Activated CD4-positive, alpha-beta T cell treated with anti-CD3 and anti-CD28 coated beads, Interleukin-2, amount 50 U/mL, for 48 hours (primary cell): ENCODE measurements at regions not wholly inside any gene's neighbourhood (a gene's known extent, or its start where the extent isn't known, plus 50 kb on each side); places are given as distances from the start of the nearest gene placed in this dataset.

Source experiments
- DNase-seq, 2 experiments: peaks; one replicate each; pipeline ENCODE4 v3.0.0-alpha.2; 2020

- DNase-seq, result no peak
Measured at GRCh38 chr5:67306965-67307607, 110.5 kb upstream of the CD180 start.

DNA sequence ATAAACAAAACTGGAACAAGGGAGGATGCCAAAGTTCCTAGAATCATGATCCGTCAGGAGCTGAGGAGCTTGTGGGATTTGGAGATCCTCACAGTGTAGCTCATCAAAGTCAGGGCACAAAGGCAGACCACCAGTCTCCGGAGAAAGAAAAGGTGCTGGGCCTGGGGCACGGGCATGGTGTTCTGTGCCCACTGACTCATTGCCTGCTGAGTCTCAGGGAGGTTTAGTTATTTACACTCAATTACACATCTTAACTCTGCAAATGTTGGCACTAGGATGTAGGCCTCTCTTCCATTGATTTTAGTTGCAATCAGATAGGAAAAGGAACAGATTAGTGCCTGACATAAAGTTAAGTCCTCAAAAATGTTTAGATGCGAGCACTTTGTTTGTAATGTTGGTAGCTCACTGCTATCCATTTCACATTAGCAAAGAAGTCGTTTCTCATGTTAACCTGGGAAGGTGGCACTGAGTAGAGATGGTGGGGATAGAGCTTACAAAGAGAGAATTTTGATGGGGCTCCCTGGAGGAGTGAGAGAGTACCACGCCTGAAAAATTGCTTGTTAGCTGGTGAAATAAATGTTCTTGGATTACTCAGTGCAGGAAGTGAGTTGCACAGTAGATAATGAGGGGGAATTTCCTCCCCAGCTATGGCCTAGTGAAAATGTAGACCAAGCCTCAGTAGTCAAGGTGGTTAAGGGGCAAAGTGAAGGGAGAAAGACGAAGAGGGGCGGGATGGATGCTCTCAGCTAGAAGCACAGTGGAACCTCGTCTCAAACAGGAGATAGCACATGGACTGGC lies 109.5 kb upstream of the CD180 start:
- DNase-seq, result no peak

GRCh38 chr5:67305401-67305800 lies 108.8 kb upstream of the CD180 start:
- no peak for DNase-seq

DNA sequence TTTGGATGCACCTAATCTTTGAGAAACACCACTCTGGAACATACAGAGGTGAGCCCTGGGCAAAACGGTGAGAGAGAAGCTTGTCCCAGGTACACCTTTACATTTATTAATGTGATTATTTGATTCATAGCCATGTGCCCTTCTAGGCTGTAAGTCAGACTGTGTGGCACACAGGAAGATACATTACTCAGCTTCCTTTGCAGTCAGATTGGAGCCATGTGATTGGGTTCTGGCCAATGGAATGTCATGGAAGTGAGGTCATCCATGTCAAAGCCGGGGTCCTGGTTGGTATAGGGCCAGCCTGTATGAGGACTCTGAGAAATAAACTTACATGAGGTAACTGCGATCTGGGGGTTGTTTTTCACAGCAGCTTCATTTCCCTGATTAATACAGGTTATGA lies 106.8 kb upstream of the CD180 start:
- DNase-seq, result no peak

- no peak for DNase-seq
Measured at GRCh38 chr5:67301285-67301903, 104.8 kb upstream of the CD180 start.

DNA sequence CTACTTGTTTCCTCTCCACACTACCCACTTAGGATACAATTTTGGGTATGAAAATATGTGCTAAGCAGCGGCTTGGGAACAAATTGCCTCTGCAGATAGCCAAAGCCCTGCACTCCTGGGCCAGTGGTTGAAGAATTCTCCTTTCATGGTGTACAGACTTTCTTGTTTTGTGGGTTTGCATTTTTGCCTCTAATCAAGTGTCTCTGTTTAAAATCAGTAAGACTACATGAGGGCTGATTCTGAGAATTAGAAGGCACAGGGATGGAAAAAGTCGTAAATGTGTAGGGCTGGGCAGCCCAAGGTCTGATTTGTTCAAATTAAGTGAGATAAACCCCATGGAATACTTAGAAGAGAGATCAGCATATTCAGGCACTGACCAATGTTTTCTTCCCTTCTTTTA lies 103.7 kb upstream of the CD180 start:
- no peak for DNase-seq

- DNase-seq, result no peak
Measured at GRCh38 chr5:67299231-67299735, 102.7 kb upstream of the CD180 start.

- DNase-seq, result no peak
Measured at GRCh38 chr5:67297802-67298532, 101.4 kb upstream of the CD180 start.

DNA sequence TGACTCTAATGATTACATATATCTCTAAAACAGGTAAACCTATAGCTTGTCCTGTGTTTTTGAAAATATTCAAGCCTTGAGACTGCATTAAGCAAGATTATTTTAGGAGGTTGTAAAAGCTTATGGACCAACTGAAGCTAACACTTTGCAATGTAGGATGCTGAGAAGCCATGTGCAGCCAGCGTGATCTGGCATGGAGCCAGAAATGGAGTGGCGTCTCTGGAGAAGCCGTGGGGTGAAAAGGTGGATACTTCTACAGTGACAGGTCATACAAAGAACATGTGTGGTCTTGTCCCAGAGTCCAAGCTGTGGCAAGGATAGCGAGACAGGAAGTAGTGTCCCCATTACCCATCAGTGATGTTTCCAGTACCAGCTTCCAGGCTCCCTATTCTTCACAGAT lies 100.8 kb upstream of the CD180 start:
- no peak for DNase-seq

DNA sequence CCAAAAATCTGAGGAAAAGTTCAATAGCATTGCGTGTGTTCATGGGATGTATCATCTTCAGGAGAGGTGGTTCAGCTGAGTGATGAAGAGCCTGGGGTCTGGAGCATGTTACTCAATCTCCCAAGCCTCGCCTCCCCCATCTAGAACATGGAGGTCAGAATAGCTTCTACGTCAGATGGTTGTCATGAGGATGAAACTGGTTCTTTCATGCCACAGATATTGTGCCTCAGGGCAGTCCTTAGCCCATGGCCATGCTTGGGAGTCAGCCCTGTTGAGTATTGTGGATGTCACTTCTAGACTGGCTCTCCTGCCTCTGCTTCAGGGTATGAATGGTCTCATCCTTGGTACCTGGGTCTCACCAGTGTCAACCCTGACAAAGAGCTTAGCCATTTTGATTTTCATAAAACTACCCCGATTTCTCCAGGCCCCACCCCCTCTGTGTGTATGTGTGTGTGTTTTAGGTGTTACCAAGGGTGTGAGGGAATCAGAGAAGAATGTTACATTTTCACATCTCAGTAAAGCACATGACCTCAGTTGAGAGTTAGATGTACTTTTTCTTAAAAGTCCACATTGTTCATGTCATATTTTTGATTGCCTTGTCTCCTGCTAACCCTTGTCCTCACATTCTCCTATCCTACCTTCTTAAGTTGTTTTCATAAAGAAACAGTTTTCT lies 97.8 kb upstream of the CD180 start:
- no peak for DNase-seq

DNA sequence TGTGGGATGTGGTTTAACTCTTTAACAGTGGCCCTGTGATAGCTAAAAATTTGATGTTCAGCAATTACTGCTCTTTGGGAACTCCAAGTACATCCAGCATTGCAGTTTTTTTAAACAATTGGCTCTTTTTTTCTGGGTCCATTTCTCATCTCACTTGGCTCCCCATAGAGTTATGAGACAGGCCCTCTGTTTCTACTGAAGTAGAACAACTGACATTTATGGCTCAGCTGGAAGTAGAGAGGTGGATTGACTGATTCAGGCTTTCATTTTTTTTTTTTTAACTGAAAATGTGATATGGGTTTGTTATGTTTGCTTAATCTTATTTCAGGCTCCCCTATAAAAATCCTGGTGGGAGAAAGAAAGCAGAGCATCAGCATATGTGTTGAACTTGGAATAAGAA lies 96.6 kb upstream of the CD180 start:
- DNase-seq, result no peak

DNA sequence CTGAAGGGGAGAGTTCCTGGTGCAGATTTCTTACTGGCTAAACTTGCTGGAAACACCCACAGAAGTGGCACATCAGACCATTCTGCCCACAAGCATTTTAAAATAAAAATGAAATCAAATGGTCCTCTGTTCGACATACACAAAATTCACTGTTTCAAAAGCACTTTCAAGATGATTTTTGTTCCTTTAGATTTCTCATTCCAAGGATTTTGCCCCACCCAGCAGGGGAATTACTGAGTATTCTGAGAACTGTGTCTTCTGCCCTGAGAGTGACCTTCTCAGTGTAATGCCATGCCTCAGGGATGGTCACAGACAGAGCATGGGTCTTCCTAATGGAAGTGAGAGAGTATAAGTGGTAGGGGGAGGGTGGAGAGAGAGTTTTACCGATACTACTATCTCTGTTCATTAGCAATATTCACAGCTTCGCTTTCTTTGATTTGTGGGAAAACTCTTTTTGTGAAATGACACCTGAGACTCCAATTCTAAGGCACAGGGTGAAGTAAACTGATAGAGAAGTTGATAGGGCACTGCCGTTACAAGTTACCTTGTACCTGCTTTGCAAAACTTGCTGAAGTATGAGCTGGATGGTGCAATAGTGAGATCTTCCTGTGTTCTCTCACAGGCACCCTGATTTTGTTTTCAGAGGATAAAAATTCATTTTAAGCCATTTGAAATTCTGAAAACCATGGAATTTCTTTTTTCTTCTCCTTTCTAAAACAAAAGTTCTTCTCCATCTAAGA lies 95.8 kb upstream of the CD180 start:
- no peak for DNase-seq

- no peak for DNase-seq
Measured at GRCh38 chr5:67291671-67292070, 95.1 kb upstream of the CD180 start.

GRCh38 chr5:67291066-67291465 lies 94.5 kb upstream of the CD180 start:
- DNase-seq, result no peak

DNA sequence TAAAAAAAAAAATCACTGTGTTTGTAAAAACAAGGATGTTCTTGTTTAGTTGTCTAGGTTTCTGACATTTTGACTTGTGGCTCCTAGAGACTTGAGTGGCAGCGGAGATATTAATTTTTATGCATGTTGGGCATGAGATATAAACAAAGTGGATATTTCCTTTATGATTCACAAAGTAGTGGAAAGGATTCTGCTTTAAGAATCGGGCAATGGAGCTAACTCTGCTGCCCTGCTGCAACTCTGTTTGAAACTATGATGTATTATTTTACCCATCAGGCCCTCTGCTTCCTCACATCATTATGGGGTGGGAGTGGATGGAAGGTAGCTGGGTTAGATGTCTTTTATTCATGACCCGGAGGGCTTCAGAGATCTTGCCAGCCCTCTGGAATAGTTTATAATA lies 94.1 kb upstream of the CD180 start:
- DNase-seq, result no peak

DNA sequence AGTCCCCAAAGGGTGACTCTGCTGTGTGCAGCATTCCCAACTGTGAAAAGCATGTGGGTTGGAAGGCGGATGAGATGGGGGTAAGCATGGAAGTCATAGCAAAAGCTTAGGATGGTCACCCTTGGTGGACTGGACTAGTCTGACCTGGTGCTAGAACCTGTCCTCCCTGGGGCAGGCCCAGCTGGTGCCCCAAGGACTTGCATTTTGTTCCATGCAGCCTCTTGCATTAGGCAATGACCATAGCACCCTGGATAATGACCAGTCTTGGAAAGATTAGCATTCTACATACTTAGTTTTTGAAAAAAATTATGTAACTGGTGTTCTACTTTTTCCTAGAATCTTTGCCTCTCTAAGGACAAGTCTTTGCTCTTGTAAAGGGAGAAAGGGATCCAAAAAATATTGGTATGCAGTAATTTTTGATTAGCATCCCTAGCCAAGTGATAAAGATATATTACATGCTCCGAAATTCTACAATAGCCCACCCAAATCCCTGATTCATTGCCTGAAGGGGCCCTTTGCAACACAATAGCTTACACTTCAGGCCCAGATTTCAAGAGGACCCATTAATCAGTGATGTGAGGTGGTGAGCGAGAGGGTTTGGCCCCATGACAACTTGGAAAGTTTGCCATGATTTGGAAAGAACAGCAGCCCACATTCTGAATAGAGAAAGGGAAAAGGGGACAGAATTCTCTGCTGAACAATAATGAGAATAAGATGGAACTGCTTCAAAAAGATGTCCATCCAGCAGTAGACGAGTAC lies 93.3 kb upstream of the CD180 start:
- DNase-seq, result no peak

DNA sequence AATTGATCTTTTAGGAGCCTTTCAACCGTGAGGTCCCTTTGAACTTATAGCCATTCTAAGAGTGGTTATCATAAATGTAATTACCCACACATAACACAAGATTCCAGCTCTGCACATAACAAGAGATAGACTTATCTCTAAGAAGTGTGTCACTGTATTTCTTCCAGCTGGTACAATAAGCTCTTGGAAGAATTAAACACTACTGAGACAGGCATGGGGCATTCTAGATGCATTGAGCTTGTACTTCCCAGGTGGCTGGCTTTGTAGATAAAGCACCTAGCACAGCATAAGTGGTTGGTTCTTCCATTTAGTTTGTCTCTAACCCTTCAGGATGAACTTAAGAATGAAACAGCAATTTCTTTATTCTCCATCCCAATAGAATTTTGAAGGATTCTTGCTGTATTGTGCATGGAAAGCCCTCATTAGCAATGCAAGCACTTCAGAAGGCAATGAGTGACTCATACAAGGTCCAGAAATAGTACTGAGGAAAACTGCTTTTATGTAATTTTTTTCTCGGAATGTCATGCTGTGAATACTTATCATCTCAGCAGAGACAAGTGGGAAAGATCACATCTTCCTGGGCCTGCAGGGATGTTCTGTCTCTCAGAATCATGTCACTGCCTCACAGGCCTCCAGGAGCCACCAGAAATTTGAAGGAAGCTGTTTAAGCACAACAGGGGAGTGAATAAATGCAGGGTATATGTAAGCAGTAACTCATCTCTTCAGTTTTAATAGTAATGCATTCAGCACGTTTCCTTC lies 91.1 kb upstream of the CD180 start:
- DNase-seq, result no peak

DNA sequence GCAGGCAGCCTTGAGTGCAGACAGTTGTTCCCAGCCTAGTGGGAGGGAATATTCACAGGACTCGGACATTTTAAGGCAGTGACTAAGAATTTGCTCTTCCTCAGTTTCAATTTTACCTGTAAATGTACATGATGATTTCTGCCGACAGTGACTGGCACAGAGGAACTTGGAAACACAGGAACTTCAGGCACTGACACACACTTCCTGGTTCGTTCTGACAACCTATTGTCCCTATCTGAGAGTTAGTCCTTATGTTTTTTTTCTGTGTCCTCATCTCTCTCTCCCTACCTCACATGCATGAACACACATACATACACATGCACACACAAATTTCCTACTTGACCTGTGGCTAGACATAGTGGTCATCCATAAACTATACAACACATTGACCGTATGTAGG lies 89.4 kb upstream of the CD180 start:
- DNase-seq, result no peak

GRCh38 chr5:67283988-67284487 lies 87.4 kb upstream of the CD180 start:
- no peak for DNase-seq

- DNase-seq, result no peak
Measured at GRCh38 chr5:67283275-67283987, 86.8 kb upstream of the CD180 start.
